Activated T-helper 2 cell treated with anti-CD3 and anti-CD28 coated beads, Interferon-gamma antibody, Interleukin-2, Interleukin-4, amounts not matched to agents 10 μg/mL and 5 μg/mL and 100 μg/mL, durations not matched to agents 14 hours and 24 hours and 36 hours (primary cell): ENCODE measurements at regions not wholly inside any gene's neighbourhood (a gene's known extent, or its start where the extent isn't known, plus 50 kb on each side); places are given as distances from the start of the nearest gene placed in this dataset.

ENCODE experiments used
- DNase-seq: peaks from one replicate; pipeline ENCODE4 v3.0.0; 2021; ENCODE audit warnings: low spot score
- H3K27ac Mint-ChIP-seq: one replicate; pipeline ENCODE4 v1.8.0; 2021; ENCODE audit warnings: mixed read lengths
- H3K27me3 Mint-ChIP-seq: one replicate; pipeline ENCODE4 v1.8.0; 2021; ENCODE audit warnings: low read depth, mixed read lengths
- H3K36me3 Mint-ChIP-seq: one replicate; pipeline ENCODE4 v1.8.0; 2021; ENCODE audit warnings: low read depth, mixed read lengths
- H3K4me1 Mint-ChIP-seq: one replicate; pipeline ENCODE4 v1.8.0; 2021; ENCODE audit warnings: low read depth, mixed read lengths
- H3K4me3 Mint-ChIP-seq: one replicate; pipeline ENCODE4 v1.8.0; 2021; ENCODE audit warnings: low read depth, mild to moderate bottlenecking, moderate library complexity, mixed read lengths
- H3K9me3 Mint-ChIP-seq: one replicate; pipeline ENCODE4 v1.8.0; 2021; ENCODE audit warnings: mixed read lengths
- intact Hi-C: fragments of 100-400 bp; cut with micrococcal nuclease; formaldehyde crosslinking; loops from one replicate; pipeline ENCODE4 v1.15.1; 2023

- intact Hi-C loops = no loop called here
- H3K36me3 Mint-ChIP-seq = no peaks in the 10 kb centered on the region
These were observed 77.0 kb upstream of the PLEKHG7 start for GRCh38 chr12:92625639-92626310.

DNA sequence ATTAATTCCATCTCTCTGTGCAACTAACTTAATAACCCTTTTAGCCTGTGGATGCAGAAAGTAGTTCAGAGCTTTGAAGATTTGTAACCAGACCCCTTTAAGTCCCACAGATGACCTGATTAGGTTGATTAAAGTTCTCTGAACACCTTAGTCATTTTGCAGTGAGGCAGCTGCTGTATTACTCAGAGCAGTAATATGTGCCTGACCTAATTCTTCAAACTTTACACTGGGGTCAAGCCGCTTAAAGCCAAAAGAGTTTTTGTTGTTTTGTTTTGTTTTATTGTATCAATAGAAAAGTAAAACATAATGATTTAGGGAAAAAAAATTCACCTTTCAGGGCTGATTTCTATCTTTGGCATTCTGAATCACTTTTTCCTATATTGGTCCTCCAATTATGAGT lies 78.6 kb upstream of the PLEKHG7 start:
- Mint-ChIP-seq H3K27ac (no peak overlapping the region), H3K27me3 (no peaks in the 10 kb centered on the region), H3K4me3 (no peak overlapping the region), H3K36me3 (no peaks in the 10 kb centered on the region), H3K9me3 (peaks cover 3% of the 10 kb centered on the region), H3K4me1 (peaks cover 3% of the 10 kb centered on the region)
- intact Hi-C loops = no loop called here
- DNase-seq = no peak

More at GRCh38 chr12:92625639-92626310, 77.0 kb upstream of the PLEKHG7 start:
- H3K9me3 Mint-ChIP-seq = peaks cover 3% of the 10 kb centered on the region
- no peaks in the 10 kb centered on the region for H3K27me3 Mint-ChIP-seq
- DNase-seq = no peak
- no peak overlapping the region for H3K27ac Mint-ChIP-seq
- peaks cover 3% of the 10 kb centered on the region for H3K4me1 Mint-ChIP-seq
- no peak overlapping the region for H3K4me3 Mint-ChIP-seq

GRCh38 chr12:92623386-92623785 lies 79.4 kb upstream of the PLEKHG7 start:
- no peak for DNase-seq
- peaks cover 3% of the 10 kb centered on the region for H3K9me3 Mint-ChIP-seq
- peaks cover 3% of the 10 kb centered on the region for H3K4me1 Mint-ChIP-seq
- H3K36me3 Mint-ChIP-seq = no peaks in the 10 kb centered on the region
- intact Hi-C loops = no loop called here
- no peak overlapping the region for H3K27ac Mint-ChIP-seq
- no peak overlapping the region for H3K4me3 Mint-ChIP-seq
- H3K27me3 Mint-ChIP-seq = no peaks in the 10 kb centered on the region

- intact Hi-C loops = no loop called here
- H3K4me1 Mint-ChIP-seq = peaks cover 3% of the 10 kb centered on the region
- no peak overlapping the region for H3K27ac Mint-ChIP-seq
- peaks cover 3% of the 10 kb centered on the region for H3K9me3 Mint-ChIP-seq
- H3K36me3 Mint-ChIP-seq = no peaks in the 10 kb centered on the region
- no peak overlapping the region for H3K4me3 Mint-ChIP-seq
- H3K27me3 Mint-ChIP-seq = no peaks in the 10 kb centered on the region
- no peak for DNase-seq
These were observed 81.0 kb upstream of the PLEKHG7 start for GRCh38 chr12:92621833-92622232.

DNA sequence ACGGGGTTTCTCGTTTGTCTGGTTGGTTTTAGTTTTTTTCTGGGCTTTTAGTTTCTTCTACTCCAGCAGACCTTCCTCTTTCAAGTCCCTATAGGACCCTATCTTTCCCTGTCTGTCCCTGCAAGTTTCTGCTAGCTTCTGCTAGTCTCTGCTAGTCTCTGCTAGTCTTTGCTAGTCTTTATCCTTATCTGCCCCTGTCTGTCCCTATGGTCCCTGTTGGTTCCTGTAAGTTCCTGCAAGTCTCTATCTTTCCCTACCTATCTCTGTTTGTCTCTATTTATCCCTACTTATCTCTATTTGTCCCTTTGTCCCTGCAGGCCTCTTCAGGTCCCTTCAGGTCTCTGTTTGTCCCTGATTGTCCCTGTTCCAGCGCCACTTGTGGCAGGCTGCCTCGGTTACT lies 81.5 kb upstream of the PLEKHG7 start:
- H3K9me3 Mint-ChIP-seq = peaks cover 3% of the 10 kb centered on the region
- no peaks in the 10 kb centered on the region for H3K27me3 Mint-ChIP-seq
- H3K4me3 Mint-ChIP-seq = no peak overlapping the region
- peaks cover 4% of the 10 kb centered on the region for H3K4me1 Mint-ChIP-seq
- intact Hi-C loops = no loop called here
- DNase-seq = no peak
- no peaks in the 10 kb centered on the region for H3K36me3 Mint-ChIP-seq
- H3K27ac Mint-ChIP-seq = no peak overlapping the region

DNA sequence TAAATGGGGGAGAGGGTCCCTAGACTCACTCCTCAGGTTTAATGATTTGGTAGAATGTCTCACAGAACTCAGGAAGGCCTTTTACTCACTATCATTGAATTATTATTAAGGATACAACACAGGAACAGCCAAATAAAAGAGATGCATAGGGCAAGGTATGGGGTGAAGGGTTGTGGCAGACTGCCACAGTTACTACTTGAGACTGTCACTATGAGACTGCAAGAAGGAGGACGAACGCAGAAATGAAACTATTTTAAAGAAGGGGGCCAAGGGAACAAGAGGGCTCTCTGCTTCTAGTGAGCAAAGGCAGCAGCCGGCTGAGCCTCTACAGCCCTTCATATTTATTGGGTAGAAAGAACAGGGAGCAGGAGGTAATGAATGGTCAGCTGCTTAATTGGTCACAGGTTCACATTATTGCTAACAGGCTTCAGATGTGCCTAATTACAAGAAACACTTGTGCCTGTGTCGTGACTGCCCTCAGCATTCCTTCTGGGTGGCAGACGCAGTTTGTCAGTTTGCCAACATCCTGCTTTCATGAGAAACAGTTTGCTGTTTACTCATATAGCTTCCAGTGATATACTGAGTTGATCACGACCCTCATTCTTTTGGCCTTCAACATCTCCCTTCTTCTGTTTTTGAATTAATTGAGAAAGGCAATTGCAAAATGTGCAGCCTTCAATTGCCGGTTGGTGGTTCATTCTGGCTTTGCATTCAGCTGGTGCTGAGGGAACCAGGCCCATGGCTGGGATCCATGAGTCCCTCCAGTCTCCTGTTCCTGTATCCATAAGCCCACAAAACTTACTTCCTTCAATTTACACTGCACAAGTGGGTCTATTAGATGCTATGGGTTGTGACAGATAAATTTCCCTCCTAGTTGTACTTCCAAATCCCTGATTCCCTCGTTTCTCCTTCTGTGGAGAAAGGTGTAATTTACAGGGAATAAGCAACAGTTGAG lies 82.8 kb upstream of the PLEKHG7 start:
- Mint-ChIP-seq H3K27ac (no peak overlapping the region), H3K4me3 (no peak overlapping the region), H3K36me3 (no peaks in the 10 kb centered on the region), H3K27me3 (no peaks in the 10 kb centered on the region), H3K9me3 (peaks cover 3% of the 10 kb centered on the region), H3K4me1 (peaks cover 7% of the 10 kb centered on the region)
- DNase-seq = no peak
- intact Hi-C loops = no loop called here

DNA sequence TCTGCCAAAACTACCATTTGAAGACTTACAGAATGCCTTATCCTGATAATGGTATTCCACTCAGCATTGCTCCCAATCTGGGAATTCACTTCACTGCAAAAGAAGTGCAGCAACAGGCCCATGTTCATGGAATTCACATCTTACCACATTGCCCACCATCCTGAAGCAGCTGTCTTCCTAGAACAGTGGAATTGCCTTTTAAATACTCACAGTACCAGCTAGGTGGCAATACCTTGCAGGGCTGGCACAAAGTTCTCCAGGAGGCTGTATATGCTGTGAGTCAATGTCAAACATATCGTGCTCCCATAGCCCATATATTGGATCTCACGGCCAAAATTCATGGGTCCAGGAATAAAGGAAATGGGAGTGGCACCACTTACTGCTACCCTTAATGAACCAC lies 83.8 kb upstream of the PLEKHG7 start:
- Mint-ChIP-seq H3K4me3 (no peak overlapping the region), H3K36me3 (no peaks in the 10 kb centered on the region), H3K27ac (no peak overlapping the region), H3K9me3 (peaks cover 3% of the 10 kb centered on the region), H3K27me3 (no peaks in the 10 kb centered on the region), H3K4me1 (peaks cover 5% of the 10 kb centered on the region)
- intact Hi-C loops = no loop called here
- DNase-seq = no peak

- H3K27me3 Mint-ChIP-seq = no peaks in the 10 kb centered on the region
- H3K27ac Mint-ChIP-seq = no peak overlapping the region
- H3K36me3 Mint-ChIP-seq = no peaks in the 10 kb centered on the region
- peaks cover 4% of the 10 kb centered on the region for H3K9me3 Mint-ChIP-seq
- DNase-seq = no peak
- H3K4me3 Mint-ChIP-seq = no peak overlapping the region
- intact Hi-C loops = no loop called here
- H3K4me1 Mint-ChIP-seq = peaks cover 13% of the 10 kb centered on the region
These were observed 87.1 kb upstream of the PLEKHG7 start for GRCh38 chr12:92615703-92616102.

DNA sequence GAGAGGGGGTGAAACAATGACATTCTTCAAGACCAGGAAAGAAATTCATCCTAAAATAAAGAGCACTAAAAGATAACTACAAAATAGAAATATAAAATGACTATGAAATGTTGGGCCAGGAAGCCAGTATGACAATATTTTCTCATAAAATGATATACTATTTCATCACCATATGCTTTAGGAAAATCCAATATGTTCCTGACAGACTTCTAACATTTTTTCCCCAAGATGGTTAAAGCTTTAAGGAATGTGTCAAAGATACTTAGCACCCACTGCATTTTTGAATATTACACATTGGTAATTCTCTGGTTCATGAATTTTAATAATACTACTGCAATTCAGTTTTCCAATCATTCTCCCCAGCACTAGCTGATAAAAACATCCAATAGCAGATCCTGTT lies 87.7 kb upstream of the PLEKHG7 start:
- Mint-ChIP-seq H3K9me3 (peaks cover 4% of the 10 kb centered on the region), H3K4me1 (peaks cover 13% of the 10 kb centered on the region), H3K27ac (no peak overlapping the region), H3K36me3 (no peaks in the 10 kb centered on the region), H3K4me3 (no peak overlapping the region), H3K27me3 (no peaks in the 10 kb centered on the region)
- DNase-seq = no peak
- intact Hi-C loops = no loop called here

GRCh38 chr12:92614502-92614901 lies 88.3 kb upstream of the PLEKHG7 start:
- no peak for DNase-seq

GRCh38 chr12:92614001-92614400 lies 88.8 kb upstream of the PLEKHG7 start:
- Mint-ChIP-seq H3K4me3 (no peak overlapping the region), H3K27ac (no peak overlapping the region), H3K27me3 (no peaks in the 10 kb centered on the region), H3K36me3 (no peaks in the 10 kb centered on the region), H3K9me3 (peaks cover 4% of the 10 kb centered on the region), H3K4me1 (peaks cover 13% of the 10 kb centered on the region)
- intact Hi-C loops = no loop called here
- no peak for DNase-seq

More at GRCh38 chr12:92614502-92614901, 88.3 kb upstream of the PLEKHG7 start:
- Mint-ChIP-seq H3K4me1 (peaks cover 13% of the 10 kb centered on the region), H3K9me3 (peaks cover 4% of the 10 kb centered on the region), H3K36me3 (no peaks in the 10 kb centered on the region), H3K27me3 (no peaks in the 10 kb centered on the region), H3K27ac (no peak overlapping the region), H3K4me3 (no peak overlapping the region)
- intact Hi-C loops = no loop called here

DNA sequence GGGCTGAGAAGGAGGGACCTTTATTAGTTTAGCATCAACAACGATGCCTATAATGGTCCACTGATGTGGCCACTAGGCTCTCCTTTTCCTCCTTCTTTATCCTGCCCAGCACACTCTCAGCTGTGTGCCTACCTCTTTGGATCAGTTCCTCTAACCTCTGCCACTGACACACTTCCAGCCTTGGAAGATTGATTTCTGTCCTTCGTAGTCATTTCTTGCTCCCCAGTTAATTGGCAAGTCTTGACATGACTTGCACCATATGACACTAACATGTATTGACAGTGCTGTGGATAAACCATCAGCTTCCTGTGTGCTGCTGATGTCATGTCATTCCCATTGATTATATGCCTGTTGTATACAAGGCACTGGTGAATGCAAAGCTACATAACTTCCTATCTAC lies 90.2 kb upstream of the PLEKHG7 start:
- Mint-ChIP-seq H3K27me3 (no peaks in the 10 kb centered on the region), H3K4me3 (no peak overlapping the region), H3K9me3 (peaks cover 4% of the 10 kb centered on the region), H3K4me1 (peaks cover 23% of the 10 kb centered on the region), H3K27ac (no peak overlapping the region), H3K36me3 (no peaks in the 10 kb centered on the region)
- no peak for DNase-seq
- intact Hi-C loops = no loop called here
